ENCODE measurements at regions not wholly inside any gene's neighbourhood (a gene's known extent, or its start where the extent isn't known, plus 50 kb on each side); places are given as distances from the start of the nearest gene placed in this dataset.

- Histone ChIP-seq H3K4me3 (ENCODE audit: low read length) (no peak overlapping the region), H3K4me2 (ENCODE audit: low read length) (no peak overlapping the region), H3F3A (ENCODE audit: insufficient read depth, low read length, poor library complexity, severe bottlenecking) (no peaks in the 10 kb centered on the region), H4K20me1 (ENCODE audit: insufficient read depth) (no peaks in the 10 kb centered on the region), H3K27me3 (ENCODE audit: insufficient read depth, low read depth, low read length) (no peaks in the 10 kb centered on the region), H2AFZ (ENCODE audit: low read depth, low read length) (no peak overlapping the region), H3K9me2 (ENCODE audit: insufficient read depth, low read length) (no peaks in the 10 kb centered on the region), H3K9me3 (ENCODE audit: low read length) (no peaks in the 10 kb centered on the region), H3K9ac (ENCODE audit: low read length) (no peak overlapping the region), H3K79me2 (replicated peaks; ENCODE audit: insufficient read depth, low read length) (no peaks in the 10 kb centered on the region), H3K36me3 (ENCODE audit: insufficient read depth, low read length) (no peaks in the 10 kb centered on the region), H3K27ac (ENCODE audit: low read length) (no peak overlapping the region)
- no peak for TF ChIP-seq POLR2AphosphoS5 (IDR thresholded peaks at IDR 0.05)
- TF ChIP-seq TAF1 (IDR thresholded peaks at IDR 0.05; ENCODE audit: low read depth) = no peak
- TF ChIP-seq RAD21 (conservative IDR thresholded peaks at IDR 0.05) = no peak
- no peak for TF ChIP-seq MXI1 (conservative IDR thresholded peaks at IDR 0.05; ENCODE audit: poor library complexity, severe bottlenecking)
- no peak for TF ChIP-seq EP300 (conservative IDR thresholded peaks at IDR 0.05; ENCODE audit: poor library complexity, severe bottlenecking)
- TF ChIP-seq SMC3 (conservative IDR thresholded peaks at IDR 0.05; ENCODE audit: poor library complexity) = no peak
- TF ChIP-seq CTCF (IDR thresholded peaks at IDR 0.05; ENCODE audit: poor library complexity, severe bottlenecking) = no peak
- TF ChIP-seq EZH2 (IDR thresholded peaks at IDR 0.05; ENCODE audit: borderline replicate concordance, insufficient read depth, low read length, poor library complexity, severe bottlenecking) = no peak
- TF ChIP-seq, protein P1, sequence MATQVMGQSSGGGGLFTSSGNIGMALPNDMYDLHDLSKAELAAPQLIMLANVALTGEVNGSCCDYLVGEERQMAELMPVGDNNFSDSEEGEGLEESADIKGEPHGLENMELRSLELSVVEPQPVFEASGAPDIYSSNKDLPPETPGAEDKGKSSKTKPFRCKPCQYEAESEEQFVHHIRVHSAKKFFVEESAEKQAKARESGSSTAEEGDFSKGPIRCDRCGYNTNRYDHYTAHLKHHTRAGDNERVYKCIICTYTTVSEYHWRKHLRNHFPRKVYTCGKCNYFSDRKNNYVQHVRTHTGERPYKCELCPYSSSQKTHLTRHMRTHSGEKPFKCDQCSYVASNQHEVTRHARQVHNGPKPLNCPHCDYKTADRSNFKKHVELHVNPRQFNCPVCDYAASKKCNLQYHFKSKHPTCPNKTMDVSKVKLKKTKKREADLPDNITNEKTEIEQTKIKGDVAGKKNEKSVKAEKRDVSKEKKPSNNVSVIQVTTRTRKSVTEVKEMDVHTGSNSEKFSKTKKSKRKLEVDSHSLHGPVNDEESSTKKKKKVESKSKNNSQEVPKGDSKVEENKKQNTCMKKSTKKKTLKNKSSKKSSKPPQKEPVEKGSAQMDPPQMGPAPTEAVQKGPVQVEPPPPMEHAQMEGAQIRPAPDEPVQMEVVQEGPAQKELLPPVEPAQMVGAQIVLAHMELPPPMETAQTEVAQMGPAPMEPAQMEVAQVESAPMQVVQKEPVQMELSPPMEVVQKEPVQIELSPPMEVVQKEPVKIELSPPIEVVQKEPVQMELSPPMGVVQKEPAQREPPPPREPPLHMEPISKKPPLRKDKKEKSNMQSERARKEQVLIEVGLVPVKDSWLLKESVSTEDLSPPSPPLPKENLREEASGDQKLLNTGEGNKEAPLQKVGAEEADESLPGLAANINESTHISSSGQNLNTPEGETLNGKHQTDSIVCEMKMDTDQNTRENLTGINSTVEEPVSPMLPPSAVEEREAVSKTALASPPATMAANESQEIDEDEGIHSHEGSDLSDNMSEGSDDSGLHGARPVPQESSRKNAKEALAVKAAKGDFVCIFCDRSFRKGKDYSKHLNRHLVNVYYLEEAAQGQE (IDR thresholded peaks at IDR 0.05; ENCODE audit: borderline replicate concordance) = no peak
Measured at GRCh38 chr6:99011151-99011550, 63.4 kb upstream of the FBXL4 start.

DNA sequence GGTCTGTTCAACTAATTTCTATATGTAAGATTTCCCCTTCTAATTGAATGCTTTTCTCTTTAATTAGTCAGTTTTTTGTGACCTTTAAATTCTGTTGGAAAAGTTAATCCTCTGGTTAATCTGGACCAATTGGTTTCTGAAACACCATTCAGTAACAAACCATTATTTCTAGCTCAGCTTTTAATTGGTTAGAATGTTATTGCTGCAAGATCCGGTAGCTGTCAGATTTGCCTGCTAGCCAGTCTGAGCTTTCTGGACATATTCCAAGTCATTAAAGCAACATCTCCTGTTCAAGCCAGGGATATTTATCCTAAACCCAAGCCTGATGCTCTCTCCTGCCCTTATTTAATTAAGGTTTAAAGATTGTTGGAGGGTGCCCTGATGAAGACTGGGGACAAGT, 55.1 kb upstream of the FBXL4 start:
- TF ChIP-seq, protein P1 (IDR thresholded peaks at IDR 0.05; ENCODE audit: borderline replicate concordance) = no peak
- TF ChIP-seq CTCF (IDR thresholded peaks at IDR 0.05; ENCODE audit: poor library complexity, severe bottlenecking) (no peak), MXI1 (conservative IDR thresholded peaks at IDR 0.05; ENCODE audit: poor library complexity, severe bottlenecking) (no peak), EZH2 (IDR thresholded peaks at IDR 0.05; ENCODE audit: borderline replicate concordance, insufficient read depth, low read length, poor library complexity, severe bottlenecking) (no peak), EP300 (conservative IDR thresholded peaks at IDR 0.05; ENCODE audit: poor library complexity, severe bottlenecking) (no peak), TAF1 (IDR thresholded peaks at IDR 0.05; ENCODE audit: low read depth) (no peak), SMC3 (conservative IDR thresholded peaks at IDR 0.05; ENCODE audit: poor library complexity) (no peak), POLR2AphosphoS5 (IDR thresholded peaks at IDR 0.05) (no peak), RAD21 (conservative IDR thresholded peaks at IDR 0.05) (no peak)
- Histone ChIP-seq H3K36me3 (ENCODE audit: insufficient read depth, low read length) (no peaks in the 10 kb centered on the region), H3K4me2 (ENCODE audit: low read length) (no peak overlapping the region), H3K79me2 (replicated peaks; ENCODE audit: insufficient read depth, low read length) (no peaks in the 10 kb centered on the region), H3K27ac (ENCODE audit: low read length) (no peak overlapping the region), H3K9me3 (ENCODE audit: low read length) (no peaks in the 10 kb centered on the region), H3K27me3 (ENCODE audit: insufficient read depth, low read depth, low read length) (no peaks in the 10 kb centered on the region), H3K9me2 (ENCODE audit: insufficient read depth, low read length) (no peaks in the 10 kb centered on the region), H4K20me1 (ENCODE audit: insufficient read depth) (no peaks in the 10 kb centered on the region), H3K9ac (ENCODE audit: low read length) (no peak overlapping the region), H3K4me3 (ENCODE audit: low read length) (no peak overlapping the region), H3F3A (ENCODE audit: insufficient read depth, low read length, poor library complexity, severe bottlenecking) (no peaks in the 10 kb centered on the region), H2AFZ (ENCODE audit: low read depth, low read length) (no peak overlapping the region)
